Hematopoietic multipotent progenitor cell (in vitro differentiated cells): ENCODE measurements at regions not wholly inside any gene's neighbourhood (a gene's known extent, or its start where the extent isn't known, plus 50 kb on each side); places are given as distances from the start of the nearest gene placed in this dataset.

ENCODE experiments used
- DNase-seq, 3 donors: peaks; one replicate each; pipeline ENCODE4 v3.0.0-alpha.2; 2011 to 2015; ENCODE audit warnings: low read depth in 2 of 3, low spot score in 2 of 3

DNA sequence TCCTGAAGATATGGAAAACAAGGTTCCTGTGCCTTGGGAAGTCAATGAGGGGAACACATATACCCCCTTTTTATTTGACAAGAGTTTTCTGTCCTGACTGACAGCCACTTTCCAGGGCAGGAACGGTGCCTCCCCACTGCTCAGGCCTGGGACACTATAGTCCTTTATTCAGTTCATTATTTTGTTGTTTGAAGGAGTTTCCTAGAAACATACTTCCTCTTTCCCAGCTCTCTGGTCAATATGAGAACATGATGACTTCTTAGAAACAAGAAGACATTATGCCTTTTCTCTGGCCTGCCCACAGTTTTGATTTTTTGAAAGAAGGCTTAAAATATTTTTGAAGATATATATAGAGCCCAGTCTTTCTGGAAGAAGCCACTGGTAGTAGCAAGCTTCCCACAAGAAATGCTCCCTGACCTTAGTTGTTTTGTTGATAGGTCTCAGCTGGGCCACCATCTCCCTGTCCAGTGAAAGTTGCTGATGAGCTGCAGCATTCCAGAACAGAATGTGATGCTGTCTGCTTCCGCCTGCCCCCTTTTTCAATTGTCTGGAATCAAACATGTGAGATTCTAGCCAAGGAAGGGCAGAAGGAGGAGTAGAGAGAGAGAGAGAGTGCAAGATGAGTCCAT, 122.7 kb upstream of the ADRA1D start:
- peak in 2 of 3 donors; percentile 14 to 37 for DNase-seq

DNA sequence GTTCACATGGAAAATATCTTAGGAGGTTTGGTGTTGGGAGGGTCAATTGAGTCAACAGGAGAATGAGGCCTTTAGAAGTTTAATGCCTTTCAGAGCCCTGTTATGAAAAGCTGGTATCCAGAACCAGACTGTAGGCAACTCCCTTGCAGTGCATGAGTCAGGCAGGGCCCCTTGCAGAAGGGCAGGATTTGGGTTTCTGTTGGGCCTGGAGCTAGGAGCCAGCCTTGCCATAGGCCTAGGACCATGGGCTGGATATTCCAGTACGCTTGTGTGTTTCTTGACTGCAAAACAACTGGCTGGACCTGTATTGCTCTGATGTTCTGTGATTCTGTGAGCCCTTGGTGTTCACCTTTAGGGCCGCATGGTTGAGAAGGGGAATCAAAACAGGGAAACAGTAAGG, 121.8 kb upstream of the ADRA1D start:
- DNase-seq, result no peak

DNA sequence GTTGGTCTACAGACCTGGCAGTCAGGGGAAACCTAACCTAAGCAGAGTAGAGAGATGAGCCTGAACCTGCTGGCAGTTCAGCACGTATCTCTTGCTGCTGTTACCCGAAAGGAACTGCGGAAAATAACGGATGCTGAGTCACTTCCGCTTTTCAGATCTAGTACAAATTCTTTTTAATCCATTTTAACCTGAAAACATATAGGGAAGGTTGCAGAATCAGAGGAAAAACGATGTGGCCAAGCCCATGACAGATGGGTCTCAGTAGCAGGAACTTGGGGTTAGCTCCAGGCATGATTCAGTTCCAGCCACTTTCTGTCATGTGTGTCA, 120.7 kb upstream of the ADRA1D start:
- DNase-seq, result peak in 2 of 3 donors; percentile 86 to 87

DNA sequence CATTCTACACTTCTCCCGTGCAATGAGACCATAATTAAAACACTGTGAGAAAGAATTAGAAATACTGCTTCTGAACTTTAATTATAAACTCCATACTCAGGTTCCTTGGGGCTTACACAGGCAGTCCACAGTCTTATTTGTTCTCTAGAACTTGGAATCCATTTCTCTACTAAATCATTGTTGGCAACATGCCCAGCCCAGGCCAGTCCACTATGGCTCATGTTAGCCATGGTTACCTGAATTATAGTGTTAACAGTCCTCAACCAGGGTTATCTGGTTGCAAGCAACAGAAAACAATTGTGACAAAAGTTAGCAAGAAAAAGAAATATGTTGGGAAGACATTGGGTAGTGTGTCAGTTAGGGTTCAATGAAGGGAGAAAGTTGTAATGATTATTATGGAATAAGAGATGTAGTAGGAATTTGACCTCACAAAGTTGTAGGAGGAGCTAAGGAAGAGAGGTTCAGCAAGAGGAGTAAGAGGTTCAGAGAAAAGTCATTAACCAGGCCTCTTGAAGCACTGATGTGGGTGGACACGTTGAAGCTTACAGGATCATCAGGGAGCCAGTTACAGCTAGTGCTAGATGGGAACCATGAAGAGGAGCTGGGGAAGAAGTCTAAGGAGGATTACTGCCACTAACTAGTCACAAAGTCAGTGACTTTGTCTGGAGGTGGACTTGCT, 120.2 kb upstream of the ADRA1D start:
- no peak for DNase-seq

DNA sequence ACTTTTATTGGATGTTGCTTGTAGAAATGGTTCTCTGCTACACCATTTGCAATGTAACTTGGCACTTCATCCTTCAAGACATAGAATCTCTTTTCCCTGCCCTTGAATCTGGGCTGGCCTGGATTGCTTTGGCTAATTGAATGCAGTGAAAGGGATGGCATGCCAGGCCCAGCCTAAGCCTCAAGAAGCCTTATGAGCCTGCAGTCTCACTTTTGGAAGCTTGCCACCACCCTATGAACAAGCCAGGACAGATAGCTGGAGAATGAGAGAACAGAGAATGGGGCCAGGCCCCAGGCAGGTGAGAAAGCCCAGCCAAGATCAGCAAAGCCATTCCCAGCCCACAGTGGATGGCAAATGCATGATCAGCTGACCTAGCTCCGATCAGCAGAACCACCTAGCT, 117.0 kb upstream of the ADRA1D start:
- no peak for DNase-seq

DNA sequence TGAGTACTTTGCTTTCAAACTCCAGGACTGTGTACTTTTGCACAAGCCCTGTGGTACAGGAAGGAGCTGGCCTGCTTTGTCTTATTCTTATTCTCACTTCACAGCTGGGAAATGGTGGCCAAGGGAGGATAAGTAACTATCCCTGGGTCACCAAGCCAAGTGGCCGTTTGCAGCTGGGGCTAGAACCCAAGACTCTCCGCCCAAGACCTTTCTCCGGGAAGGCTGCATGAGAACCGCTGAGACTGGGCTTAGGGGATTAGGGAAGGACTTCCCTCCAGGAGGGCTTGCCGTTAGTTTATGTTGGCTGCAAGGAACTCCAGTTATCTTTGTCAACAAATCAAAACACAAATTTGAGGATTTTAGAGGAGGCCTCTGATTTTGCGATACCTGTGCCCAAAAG, 109.5 kb upstream of the ADRA1D start:
- no peak for DNase-seq

DNA sequence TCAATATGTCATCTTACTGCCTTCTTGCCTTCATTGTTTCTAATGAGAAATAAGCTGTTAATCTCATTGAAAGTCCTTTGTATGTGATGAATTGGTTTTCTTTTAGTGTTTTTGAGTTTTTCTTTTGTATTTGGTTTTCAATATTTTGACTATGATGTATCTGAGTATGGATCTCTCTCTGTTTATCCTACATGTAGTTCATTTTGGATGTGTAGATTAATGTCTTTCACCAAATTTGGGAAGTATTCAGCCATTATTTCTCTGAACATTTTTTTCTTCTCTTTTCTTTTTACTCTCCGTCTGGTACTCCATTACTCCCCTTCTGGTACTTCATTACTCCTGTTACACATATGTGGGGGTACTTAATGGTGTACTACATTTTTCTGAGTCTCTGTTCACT, 103.3 kb upstream of the ADRA1D start:
- no peak for DNase-seq

DNA sequence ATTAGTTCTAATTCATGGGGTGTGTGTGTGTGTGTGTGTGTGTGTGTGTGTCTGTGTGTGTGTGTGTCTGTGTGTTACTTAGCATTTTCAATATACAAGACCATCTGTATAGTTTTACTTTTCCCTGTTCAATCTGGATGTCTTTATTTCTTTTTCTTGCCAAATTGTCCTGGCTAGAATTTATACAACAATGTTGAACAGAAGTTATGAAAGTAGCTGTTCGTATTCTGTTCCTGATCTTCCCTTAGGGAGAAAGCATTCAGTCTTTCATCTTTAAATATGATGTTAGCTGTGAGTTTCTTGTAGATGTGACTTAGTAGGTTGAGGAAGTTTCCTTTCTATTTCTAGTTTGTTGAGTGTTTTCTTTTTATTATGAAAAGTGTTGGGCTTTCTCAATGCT, 101.0 kb upstream of the ADRA1D start:
- DNase-seq, result no peak

DNA sequence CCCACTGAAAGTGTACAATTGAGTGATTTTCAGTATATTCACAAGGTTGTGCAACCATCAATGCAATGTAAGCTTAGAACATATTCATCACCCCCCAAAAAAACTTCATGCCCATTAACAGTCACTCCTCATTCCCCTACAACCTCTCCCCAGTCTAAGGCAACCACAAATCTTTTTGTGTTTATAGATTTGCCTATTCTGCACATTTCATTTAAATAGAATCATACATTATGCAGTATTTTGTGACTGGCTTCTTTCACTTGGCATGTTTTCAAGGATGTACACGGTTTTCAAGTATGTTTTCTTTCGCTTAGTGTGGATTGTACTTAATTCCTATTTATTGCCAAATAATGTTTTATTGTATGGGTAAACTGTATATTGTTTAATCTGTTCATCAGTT, 95.6 kb upstream of the ADRA1D start:
- DNase-seq, result no peak

DNA sequence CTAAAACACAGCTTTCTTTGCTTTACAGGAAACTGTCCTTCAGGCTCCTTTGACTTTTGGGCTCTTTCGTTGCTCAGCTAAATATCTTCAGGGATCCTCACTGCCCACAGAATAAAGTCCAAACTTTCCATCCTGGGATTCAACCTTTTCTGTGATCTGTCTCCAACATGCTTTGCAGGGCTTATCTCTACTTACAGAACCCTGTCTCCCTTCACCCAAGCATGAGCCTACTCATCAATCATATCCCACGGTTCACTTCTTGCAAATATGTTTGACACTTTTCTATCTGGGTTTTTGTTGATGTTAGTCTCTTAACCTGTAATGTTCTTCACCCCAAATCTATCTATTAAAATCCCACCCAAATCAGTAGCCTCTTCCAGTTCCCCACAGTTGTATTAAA, 93.5 kb upstream of the ADRA1D start:
- DNase-seq, result peak in 1 of 3 donors; percentile 14

DNA sequence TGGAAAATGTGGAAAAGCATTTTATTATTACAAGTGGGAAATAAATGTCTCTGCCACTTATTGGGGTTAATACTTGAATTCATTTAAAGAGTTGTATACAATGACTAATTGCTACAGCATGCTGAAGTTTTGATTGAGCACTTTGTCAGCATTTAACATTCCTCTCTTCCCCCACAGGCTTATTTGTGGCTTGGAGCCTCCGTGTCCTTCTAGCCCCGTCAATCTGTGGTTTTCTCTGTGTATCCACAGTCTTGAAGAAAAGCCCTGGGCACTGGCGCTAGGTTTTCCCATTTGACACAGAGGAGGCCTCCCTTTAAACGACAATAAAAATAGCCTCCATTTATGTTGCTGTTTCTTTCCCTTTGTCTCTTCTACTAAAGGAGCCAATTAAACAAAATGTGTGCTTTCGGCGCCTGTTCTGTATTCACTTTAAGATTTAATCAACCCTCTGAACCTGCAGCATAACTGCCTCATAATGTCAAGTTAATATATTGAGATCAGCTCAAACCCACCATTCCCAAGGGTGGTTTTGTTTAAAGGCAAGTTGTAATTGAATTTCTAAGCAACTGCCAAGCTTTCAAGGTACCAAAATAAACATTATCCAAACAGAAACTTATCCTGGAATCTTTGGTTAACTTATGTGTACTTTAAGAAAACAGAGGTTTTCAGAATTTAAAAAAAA, 92.9 kb upstream of the ADRA1D start:
- DNase-seq, result no peak

DNA sequence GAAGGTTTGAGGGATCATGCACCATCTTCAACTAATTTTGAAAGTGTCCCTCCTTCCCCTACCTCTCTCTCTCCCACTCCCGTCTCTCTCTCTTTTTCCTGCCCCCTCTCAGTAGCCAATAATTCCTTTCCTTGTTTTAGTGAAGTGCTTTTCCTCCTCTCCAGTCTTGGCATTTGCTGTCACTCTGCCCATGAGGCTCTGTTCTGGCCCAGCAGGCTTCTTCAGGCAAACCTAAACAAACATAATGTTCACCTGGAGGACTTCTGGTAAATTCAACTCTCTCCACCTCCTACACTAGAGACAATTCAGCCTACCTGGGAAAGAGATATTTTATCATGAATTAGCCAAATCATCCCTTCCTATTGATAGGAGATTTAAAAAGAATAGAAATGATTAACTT, 86.6 kb upstream of the ADRA1D start:
- DNase-seq, result no peak

DNA sequence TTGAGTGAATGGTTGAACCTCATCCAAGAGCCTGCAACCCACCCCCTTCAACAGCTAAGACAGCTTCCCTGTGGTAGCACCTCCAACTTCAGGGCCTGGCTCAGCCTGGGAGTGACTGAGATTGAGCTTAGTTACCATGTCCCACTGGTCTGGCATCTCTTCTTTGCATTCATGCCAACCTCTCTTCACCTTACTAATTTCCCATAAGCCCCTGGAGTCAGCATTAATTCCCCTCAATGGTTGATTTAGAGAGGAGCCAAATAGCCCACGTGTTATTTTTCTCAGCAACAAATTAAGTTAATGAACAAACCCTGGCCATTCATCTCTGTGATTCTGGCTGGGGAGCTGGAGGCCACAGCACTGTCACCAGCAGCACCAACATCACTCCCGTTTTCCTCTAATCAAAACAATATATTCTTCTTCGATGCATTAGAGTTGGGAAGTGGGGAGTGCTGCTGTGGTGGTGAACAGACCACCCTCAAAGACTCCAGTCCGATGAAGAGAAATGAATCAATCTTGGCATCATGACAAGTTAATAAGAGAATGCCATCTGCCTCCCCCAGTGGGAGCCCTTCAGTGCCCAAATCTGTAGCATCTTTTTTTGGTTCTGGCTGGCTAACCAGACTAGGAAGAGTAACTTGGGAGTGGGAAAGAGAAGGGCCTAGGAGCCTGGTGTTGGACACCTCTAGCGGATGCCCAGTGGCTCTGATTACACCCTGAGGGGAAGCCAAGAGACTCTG, 83.2 kb upstream of the ADRA1D start:
- DNase-seq, result no peak

DNA sequence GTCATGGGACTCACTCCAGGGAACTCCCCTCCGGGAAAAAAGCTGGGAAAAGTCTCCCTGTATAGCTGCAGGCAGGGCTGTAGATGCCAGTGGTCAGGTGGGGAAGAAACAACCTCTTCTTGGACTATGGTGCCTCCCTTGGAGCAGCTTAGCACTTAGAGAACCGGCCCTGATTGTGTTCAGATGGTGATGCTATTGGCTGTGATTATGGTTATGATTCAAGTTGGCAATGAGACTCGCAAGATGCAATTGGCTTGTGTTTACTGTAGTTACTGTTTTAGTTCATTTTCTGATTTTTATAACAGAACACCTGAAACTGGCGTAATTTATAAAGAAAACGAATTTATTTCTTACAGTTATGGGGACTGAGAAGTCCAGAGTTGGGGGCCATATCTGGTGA, 80.9 kb upstream of the ADRA1D start:
- no peak for DNase-seq

DNA sequence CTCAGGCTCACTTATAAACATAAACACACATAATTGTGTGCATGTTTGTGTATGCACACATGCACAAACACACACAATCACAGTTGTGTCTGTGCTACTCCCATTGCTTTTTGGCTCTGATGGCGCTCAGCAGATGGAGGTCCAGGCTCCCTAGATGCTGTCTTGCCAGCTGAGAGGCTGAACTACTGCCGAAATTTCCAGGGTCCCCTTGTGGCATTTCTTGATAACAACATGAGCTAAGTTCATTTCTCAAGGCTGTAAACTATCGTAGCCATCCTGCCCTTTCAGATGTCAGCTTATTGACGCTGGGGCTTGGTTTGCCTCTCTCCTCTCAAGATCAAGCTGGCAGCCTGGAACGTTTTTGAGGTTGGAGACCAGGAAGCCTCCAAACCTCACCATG, 80.1 kb upstream of the ADRA1D start:
- DNase-seq, result no peak

DNA sequence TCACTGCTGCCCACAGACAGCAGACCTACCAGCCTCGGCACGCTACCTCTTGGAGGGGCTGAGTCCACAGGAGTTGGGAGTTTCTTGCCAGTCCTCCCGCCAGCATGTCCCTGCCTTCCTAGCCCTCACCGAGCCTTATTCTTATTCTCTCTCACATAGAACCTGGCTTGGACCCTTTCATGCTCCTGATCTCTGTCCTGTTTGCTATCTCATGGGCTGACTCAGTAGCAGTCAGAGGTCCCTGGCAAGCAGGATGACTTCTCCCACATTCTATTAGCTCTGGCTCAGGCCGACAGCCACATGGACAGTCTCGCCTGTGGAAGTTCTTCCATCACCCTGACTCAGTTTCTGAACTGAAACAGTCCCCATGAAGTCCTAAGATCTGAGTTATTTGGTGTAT, 79.5 kb upstream of the ADRA1D start:
- DNase-seq, result no peak

DNA sequence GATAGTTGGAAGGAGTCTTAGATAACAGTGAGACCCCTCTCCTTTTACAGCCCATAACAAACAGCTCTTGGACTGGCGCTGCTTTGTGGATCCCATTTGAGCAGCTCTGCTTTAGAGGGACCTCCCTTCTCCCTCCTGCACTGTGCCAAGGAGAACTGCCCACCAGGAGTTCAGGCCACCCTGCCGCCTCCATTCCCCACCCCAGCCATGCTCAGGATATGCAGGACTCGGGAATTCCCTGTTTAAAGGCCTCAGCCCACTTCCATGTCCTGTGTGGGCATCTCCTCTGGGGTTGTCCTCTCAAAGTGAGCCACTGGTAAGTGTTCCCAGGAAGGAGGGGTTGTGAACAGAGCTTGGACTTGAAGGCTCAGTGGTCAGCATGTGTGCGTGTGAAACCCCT, 78.9 kb upstream of the ADRA1D start:
- DNase-seq, result no peak

DNA sequence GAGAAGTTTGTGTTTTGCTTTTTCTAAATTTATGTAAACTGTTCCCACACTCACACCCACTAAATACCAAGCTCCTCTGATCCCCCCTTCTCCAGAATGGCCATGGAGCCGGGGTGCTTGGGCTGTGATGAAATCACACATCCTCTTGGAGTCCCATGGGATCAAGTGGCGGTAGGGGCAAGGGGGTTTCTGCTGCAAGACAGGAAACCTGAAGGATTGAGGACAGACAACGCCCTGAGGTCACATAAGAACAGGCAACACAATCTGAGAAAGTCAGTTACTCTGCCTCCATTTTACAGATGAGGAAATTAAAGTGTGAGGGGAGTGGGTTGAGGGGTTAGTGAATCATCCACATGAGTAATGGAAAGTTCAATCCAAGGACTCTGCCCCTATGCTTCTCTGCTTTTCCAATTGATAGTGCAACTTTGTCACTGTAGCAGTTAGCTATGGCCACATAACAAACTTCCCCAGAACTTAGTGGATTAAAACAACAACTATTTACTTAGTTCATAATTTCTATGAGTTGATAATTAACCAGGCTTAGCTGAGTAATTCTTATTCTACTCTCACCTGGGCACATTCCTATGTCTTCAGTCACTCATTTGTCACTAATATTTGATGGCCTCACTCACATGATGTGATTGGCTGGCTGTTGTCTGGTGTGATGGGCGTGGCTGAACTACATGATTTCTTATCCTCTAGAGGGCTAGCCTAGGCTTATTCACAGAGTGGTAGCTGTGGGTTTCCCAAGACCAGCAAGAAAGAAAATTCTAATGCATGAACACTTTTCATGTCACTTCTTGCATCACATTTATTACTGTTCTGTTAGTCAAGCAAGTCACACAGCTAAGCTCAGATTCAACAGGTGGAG, 77.3 kb upstream of the ADRA1D start:
- no peak for DNase-seq

DNA sequence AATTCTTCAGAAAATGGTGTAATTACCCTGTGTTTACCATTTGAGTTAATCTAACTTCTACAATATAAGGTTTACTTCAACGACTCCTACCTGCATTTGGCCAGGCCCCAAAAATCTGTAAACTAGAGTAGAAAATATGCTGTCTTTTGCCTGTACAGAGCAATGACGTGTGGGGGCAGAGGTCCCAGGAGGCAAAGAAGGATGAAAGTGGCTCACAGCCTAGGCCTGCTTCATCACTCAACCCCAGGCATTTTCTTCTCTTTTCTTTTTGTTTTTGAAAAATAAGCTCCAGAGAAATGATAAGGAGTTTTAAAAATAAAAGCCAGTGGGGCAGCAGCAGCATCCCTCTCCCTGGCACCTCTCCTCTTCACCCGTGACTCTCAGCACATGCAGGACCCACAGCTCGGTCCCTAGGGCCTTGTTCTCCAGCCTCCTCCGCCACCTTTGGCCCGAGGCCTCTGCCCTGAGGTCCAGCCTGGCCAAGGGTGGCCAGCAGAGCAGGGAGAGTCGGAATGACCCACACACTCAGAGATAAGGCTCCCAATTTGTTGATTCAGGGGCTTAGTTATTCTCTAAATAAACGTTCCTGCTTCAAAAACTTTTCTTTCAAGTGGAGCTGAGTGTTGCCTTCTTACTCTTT, 76.6 kb upstream of the ADRA1D start:
- no peak for DNase-seq

DNA sequence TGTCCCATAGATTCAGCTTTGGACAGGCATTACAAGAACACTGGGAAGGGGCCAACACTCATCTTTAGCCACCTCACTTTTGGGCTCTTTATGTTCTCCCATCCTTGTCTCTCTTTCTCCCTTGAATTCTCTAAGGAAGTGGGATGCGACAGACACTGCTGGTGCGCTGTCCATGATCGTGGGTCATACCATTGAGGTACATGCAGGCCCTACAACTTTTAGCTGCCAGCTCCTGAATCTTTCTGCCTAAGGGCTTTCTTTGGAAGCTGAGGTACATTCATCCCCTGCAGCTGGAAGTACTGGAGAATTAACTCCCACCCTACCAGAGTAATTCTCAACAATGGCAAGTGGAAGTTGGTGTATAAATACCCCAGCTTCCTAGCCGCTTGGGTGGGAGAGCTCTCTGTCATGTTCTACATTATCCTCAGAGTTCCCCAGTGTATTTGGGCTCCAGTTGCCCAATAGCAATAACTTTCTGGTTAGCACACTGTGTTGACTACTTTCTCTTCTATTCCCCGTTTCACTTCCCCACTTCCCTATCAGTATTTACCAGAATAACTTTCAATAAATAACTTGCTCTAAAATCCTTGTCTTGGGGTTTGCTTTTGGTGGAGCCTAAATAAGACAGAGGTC, 75.6 kb upstream of the ADRA1D start:
- no peak for DNase-seq
